GM18502 (cell line): ENCODE measurements at regions not wholly inside any gene's neighbourhood (a gene's known extent, or its start where the extent isn't known, plus 50 kb on each side); places are given as distances from the start of the nearest gene placed in this dataset.

ENCODE experiments used
- ATAC-seq: cut with Tn5 transposase; IDR thresholded peaks from one replicate; pipeline ENCODE4 v1.9.1; 2021; ENCODE audit warnings: mild to moderate bottlenecking; ENCODE audit not compliant: unreplicated experiment, poor library complexity

DNA sequence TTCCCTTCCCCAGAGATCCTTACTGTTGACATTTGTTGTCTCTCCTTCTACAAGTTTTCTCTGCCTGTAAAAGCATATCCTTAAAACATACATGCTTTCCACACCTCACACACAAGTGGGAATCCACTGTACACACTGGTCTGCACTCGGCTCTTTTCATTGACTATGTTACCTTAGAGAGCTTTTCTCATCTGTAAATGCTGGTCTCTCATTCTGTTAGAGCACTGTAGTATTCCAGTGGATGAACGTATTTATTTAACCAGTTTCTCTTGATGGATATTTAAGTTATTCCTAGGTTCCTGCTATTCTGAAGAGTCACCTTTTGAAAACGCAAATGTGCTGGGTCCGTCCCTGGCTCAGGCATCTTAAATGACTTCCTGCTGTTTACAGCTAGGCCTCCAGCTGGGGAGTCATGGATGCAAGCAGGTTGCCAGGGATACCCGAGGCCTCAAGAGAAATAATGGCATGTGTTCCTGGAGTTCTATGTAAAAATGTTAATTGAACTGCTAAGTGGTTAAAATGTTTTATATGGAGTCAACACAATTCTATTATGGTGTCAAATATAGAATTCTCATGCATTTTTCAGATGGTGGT, 61.1 kb upstream of the TGM3 start:
- no peak for ATAC-seq

DNA sequence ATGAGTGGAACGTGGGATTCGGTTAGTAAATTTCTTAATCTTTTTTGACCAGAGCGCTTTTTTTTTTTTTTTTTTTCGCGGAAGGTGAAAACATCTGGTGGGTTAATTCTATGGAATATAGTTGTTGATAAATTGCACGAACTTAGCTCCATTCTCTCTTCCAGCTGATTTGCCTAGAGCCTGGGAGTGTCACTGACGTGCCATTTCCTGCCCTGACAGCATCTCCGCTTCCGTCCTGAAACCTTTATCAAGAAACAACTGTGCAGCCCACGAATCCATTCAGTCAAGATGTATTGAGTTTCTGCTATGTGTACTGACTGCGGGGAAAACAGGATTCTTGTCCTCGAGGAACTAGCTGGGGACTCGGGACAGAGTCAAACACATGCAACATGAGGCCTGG, 59.5 kb upstream of the TGM3 start:
- ATAC-seq, result no peak

DNA sequence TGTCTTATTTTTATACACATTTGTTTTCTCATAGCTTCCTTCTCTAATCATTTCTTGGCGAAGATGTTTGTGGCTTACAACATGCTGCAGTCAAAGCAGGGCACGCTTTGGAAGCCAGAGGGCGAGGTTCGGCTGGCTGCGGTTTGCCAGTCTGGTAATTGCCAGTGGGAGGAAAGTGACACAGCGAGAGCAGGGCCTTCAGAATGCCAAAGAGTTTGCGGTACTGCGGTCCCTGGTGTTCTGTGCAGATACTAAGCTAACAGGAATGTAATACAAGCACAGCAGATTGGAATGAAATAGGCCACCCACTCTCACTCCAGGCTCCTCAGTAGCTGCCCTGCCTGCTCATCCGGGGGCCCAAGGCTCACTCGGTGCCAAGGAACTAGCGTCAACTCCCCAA, 58.7 kb upstream of the TGM3 start:
- no peak for ATAC-seq

GRCh38 chr20:2238601-2239000, 57.2 kb upstream of the TGM3 start:
- ATAC-seq, result no peak

DNA sequence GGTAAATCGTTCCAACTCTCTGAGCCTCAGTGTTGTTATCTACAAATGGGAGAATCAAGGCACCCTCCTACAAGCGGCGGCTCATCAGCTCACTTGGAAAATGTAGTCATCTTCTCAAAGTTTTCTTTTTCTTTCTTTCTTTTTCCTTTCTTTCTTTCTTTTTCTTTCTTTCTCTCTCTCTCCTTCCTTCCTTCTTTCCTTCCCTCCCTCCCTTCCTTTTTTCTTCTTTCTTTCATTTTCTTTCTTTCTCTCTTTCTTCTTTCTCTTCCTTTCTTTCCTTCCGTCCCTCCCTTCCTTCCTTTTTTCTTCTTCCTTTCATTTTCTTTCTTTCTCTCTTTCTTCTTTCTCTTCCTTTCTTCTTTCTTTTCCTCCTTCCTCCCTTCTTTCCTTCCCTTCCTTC, 55.0 kb upstream of the TGM3 start:
- no peak for ATAC-seq

GRCh38 chr20:2242678-2243077, 53.1 kb upstream of the TGM3 start:
- no peak for ATAC-seq

- ATAC-seq, result no peak
Measured at GRCh38 chr20:2244523-2244922, 51.3 kb upstream of the TGM3 start.

GRCh38 chr20:2244993-2245392, 50.8 kb upstream of the TGM3 start:
- no peak for ATAC-seq

- ATAC-seq, result no peak
Measured at GRCh38 chr20:2245637-2246036, 50.2 kb upstream of the TGM3 start.
